HCT116 (cell line): ENCODE measurements at regions not wholly inside any gene's neighbourhood (a gene's known extent, or its start where the extent isn't known, plus 50 kb on each side); places are given as distances from the start of the nearest gene placed in this dataset.

Source experiments
- ATAC-seq: fragments of 200-7000 bp; cut with Tn5 transposase; 2 replicates; pipeline ENCODE4 v1.9.1; 2020; ENCODE audit warnings: mild to moderate bottlenecking, moderate library complexity
- BruUV-seq: library from RNA; stranded (reverse); fragments of 400-500 nt; replicated peaks from 2 replicates; lab custom pipeline; 2021; lab: Mats Ljungman, UMichigan
- CTCF ChIA-PET: fragments of 300-600 bp; sonication (Branson Sonifier 250); formaldehyde crosslinking; loops from one replicate; lab custom pipeline; 2021; ENCODE audit warnings: antibody characterized with exemption; lab: Charles Lee
- POLR2A ChIA-PET: fragments of 300-600, 350-600 bp; sonication (Branson Sonifier 250); formaldehyde crosslinking; loops from one replicate; lab custom pipeline; 2021; ENCODE audit warnings: antibody characterized with exemption; lab: Charles Lee
- RAD21 ChIA-PET, 2 experiments: fragments of 300-600 bp; sonication (Branson Sonifier 250); formaldehyde crosslinking; loops; one replicate each; lab custom pipeline; 2023; ENCODE audit warnings: low total read pairs in 2 of 2; ENCODE audit not compliant: uncharacterized antibody in 2 of 2, unreplicated experiment in 2 of 2, low non-redundant PET in 1 of 2; lab: Charles Lee
- DNase-seq: peaks from one replicate; pipeline ENCODE4 v3.0.0-alpha.2; 2010; ENCODE audit warnings: low read depth, low spot score
- H2AFZ ChIP-seq: fragments of 200-600 bp; shearing (Covaris generic), sonication (generic); 2 replicates; pipeline ENCODE4 v1.6.1; 2017; ENCODE audit warnings: low read depth, mixed run types, mixed read lengths, antibody characterized with exemption, low read length; ENCODE audit not compliant: poor library complexity, severe bottlenecking
- H3K27ac ChIP-seq: 2 replicates; pipeline ENCODE4 v1.5.1; 2012; ENCODE audit warnings: low read depth, low read length
- H3K27me3 ChIP-seq: fragments of 200-600 bp; sonication (generic); 2 replicates; pipeline ENCODE4 v1.6.1; 2016; ENCODE audit warnings: mixed run types, low read length, mixed read lengths; ENCODE audit not compliant: insufficient read depth
- H3K36me3 ChIP-seq, 2 experiments: fragments of 200-500 bp in 1 of 2; fragments of 200-600 bp in 1 of 2; sonication (Bioruptor generic) in 1 of 2; sonication (generic) in 1 of 2; 2 replicates each; pipeline versions ENCODE4 v1.5.1 to v1.6.1; 2014 to 2016; ENCODE audit warnings: low read length in 2 of 2, inconsistent platforms in 1 of 2, mixed read lengths in 1 of 2, mixed run types in 1 of 2; ENCODE audit not compliant: insufficient read depth in 2 of 2, control insufficient read depth in 1 of 2
- H3K4me1 ChIP-seq, 2 experiments: fragments of 200-600 bp in 1 of 2; sonication (generic) in 1 of 2; 2 replicates each; pipeline versions ENCODE4 v1.5.1 to v1.6.1; 2012 to 2017; ENCODE audit warnings: low read length in 2 of 2, inconsistent platforms in 1 of 2, mild to moderate bottlenecking in 1 of 2, mixed read lengths in 1 of 2, mixed run types in 1 of 2, moderate library complexity in 1 of 2; ENCODE audit not compliant: insufficient read depth in 2 of 2, control insufficient read depth in 1 of 2
- H3K4me2 ChIP-seq: fragments of 200-600 bp; sonication (generic); 2 replicates; pipeline ENCODE4 v1.6.1; 2017; ENCODE audit warnings: mixed run types, low read length, mixed read lengths
- H3K4me3 ChIP-seq, 2 experiments: fragments of 200-600 bp in 1 of 2; sonication (generic) in 1 of 2; replicated peaks in 1 of 2; 2 replicates each; pipeline ENCODE4 v1.5.1; 2011 to 2016; ENCODE audit warnings: low read length in 2 of 2, control low read depth in 1 of 2, low read depth in 1 of 2, mild to moderate bottlenecking in 1 of 2, mixed read lengths in 1 of 2, mixed run types in 1 of 2
- H3K79me2 ChIP-seq: fragments of 200-600 bp; sonication (generic); 2 replicates; pipeline ENCODE4 v1.6.1; 2017; ENCODE audit warnings: mild to moderate bottlenecking, mixed run types, low read length, moderate library complexity, mixed read lengths; ENCODE audit not compliant: insufficient read depth
- H3K9ac ChIP-seq: fragments of 200-600 bp; sonication (generic); 2 replicates; pipeline ENCODE4 v1.6.1; 2016; ENCODE audit warnings: low read length, mixed read lengths
- H3K9me2 ChIP-seq: fragments of 200-600 bp; sonication (generic), shearing (Covaris generic); 2 replicates; pipeline ENCODE4 v1.6.1; 2017; ENCODE audit warnings: mixed run types, mild to moderate bottlenecking, moderate library complexity; ENCODE audit not compliant: insufficient read depth
- H3K9me3 ChIP-seq, 2 experiments: fragments of 200-500 bp in 1 of 2; fragments of 200-600 bp in 1 of 2; sonication (Bioruptor generic) in 1 of 2; sonication (generic) in 1 of 2; 2 replicates each; pipeline ENCODE4 v1.6.1; 2014 to 2017; ENCODE audit warnings: low read length in 2 of 2, mixed read lengths in 2 of 2, inconsistent platforms in 1 of 2, low read depth in 1 of 2, mild to moderate bottlenecking in 1 of 2, mixed run types in 1 of 2, moderate library complexity in 1 of 2; ENCODE audit not compliant: control insufficient read depth in 1 of 2, insufficient read depth in 1 of 2
- H4K20me1 ChIP-seq: fragments of 200-600 bp; sonication (generic), shearing (Covaris generic); 2 replicates; pipeline ENCODE4 v1.6.1; 2017; ENCODE audit warnings: mixed run types, mild to moderate bottlenecking, moderate library complexity; ENCODE audit not compliant: insufficient read depth
- CBX3 ChIP-seq: IDR thresholded peaks from 2 replicates; pipeline ENCODE4 v1.6.1; 2012; ENCODE audit warnings: low read depth
- CEBPB ChIP-seq: IDR thresholded peaks from 2 replicates; pipeline ENCODE4 v1.6.1; 2012; ENCODE audit warnings: low read depth
- ELF1 ChIP-seq: IDR thresholded peaks from 2 replicates; pipeline ENCODE4 v1.6.1; 2012; ENCODE audit warnings: low read depth, borderline replicate concordance
- FOSL1 ChIP-seq: IDR thresholded peaks from 2 replicates; pipeline ENCODE4 v1.6.1; 2012; ENCODE audit warnings: low read depth
- JUND ChIP-seq: IDR thresholded peaks from 2 replicates; pipeline ENCODE4 v1.6.1; 2012
- RAD21 ChIP-seq: IDR thresholded peaks from 2 replicates; pipeline ENCODE4 v1.6.1; 2012; ENCODE audit warnings: low read depth, mild to moderate bottlenecking
- SP1 ChIP-seq: IDR thresholded peaks from 2 replicates; pipeline ENCODE4 v1.6.1; 2012; ENCODE audit warnings: low read depth
- SRF ChIP-seq: IDR thresholded peaks from 2 replicates; pipeline ENCODE4 v1.6.1; 2012; ENCODE audit warnings: low read depth
- TCF7L2 ChIP-seq: IDR thresholded peaks from 2 replicates; pipeline ENCODE4 v1.7.0; 2011; ENCODE audit warnings: borderline replicate concordance, inconsistent platforms; ENCODE audit not compliant: insufficient read depth, insufficient read length; ENCODE audit errors: extremely low read depth
- YY1 ChIP-seq: IDR thresholded peaks from 2 replicates; pipeline ENCODE4 v1.6.1; 2011; ENCODE audit warnings: low read length, low read depth, moderate library complexity, mild to moderate bottlenecking; ENCODE audit not compliant: insufficient replicate concordance; ENCODE audit errors: extremely low read depth
- ZFX ChIP-seq: fragments of 450-650 bp; IDR thresholded peaks from 2 replicates; pipeline ENCODE4 v1.6.1; 2017
- ZNF274 ChIP-seq: fragments of 200-500 bp; sonication (Bioruptor generic); IDR thresholded peaks from 2 replicates; pipeline ENCODE4 v1.6.1; 2014; ENCODE audit warnings: mild to moderate bottlenecking, low read depth, low read length, inconsistent platforms
- intact Hi-C: fragments of 100-400 bp; cut with micrococcal nuclease; formaldehyde crosslinking; loops from 2 replicates; pipeline ENCODE4 v1.10.0; 2022
- TF ChIP-seq, protein P1 (sequence below): IDR thresholded peaks from 2 replicates; pipeline ENCODE4 v1.6.1; 2012; ENCODE audit warnings: low read depth
- TF ChIP-seq, protein P2 (sequence below), 3 experiments: fragments of 200-600 bp in 1 of 3; sonication (generic) in 1 of 3; IDR thresholded peaks in 2 of 3; conservative IDR thresholded peaks in 1 of 3; 2 replicates each; pipeline ENCODE4 v1.5.1; 2012 to 2017; ENCODE audit warnings: low read depth in 2 of 3, low read length in 2 of 3, antibody characterized with exemption in 1 of 3, borderline replicate concordance in 1 of 3, control low read depth in 1 of 3, mild to moderate bottlenecking in 1 of 3, mixed read lengths in 1 of 3, mixed run types in 1 of 3, moderate library complexity in 1 of 3; ENCODE audit not compliant: insufficient read depth in 1 of 3
- TF ChIP-seq, protein P3 (sequence below): IDR thresholded peaks from 2 replicates; pipeline ENCODE4 v1.6.1; 2012

DNA sequence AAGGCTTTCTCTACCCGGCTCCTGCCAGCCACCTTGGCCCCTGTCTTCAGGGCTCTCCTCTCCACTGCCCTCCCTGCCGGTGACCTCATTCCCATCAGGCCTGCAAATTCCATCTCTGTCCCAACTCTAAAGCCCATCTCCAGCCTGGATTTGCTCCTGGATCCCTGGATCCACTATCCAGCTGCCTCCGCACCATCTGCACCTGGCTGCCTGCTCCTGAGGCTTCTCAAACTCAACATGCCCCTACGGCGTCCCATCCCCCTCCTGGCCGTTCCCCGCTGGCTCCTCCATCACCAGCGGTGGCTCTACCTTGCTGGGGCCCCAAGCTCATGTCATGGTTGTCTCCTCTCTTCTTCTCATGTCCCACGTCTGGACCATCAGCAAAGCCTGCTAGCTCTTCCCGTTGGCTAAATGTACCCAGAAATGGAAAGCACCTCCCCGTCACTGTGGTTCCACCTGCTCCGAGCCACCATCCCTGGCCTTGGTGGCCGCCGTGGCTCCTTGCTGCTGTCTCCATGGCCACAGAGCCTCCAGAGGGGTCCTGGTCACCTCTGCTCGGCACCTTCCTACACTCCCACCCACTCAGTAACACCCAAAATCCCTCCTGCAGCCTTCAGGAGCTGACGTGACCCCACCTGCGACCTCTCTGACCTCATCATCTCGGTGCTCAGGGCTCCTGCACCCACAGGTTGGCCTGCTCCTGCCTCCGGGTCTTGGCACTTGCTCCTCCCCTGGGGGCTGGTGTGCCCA is 58.5 kb downstream of the ADRA2C start (continued):
- TF ChIP-seq, protein P1, sequence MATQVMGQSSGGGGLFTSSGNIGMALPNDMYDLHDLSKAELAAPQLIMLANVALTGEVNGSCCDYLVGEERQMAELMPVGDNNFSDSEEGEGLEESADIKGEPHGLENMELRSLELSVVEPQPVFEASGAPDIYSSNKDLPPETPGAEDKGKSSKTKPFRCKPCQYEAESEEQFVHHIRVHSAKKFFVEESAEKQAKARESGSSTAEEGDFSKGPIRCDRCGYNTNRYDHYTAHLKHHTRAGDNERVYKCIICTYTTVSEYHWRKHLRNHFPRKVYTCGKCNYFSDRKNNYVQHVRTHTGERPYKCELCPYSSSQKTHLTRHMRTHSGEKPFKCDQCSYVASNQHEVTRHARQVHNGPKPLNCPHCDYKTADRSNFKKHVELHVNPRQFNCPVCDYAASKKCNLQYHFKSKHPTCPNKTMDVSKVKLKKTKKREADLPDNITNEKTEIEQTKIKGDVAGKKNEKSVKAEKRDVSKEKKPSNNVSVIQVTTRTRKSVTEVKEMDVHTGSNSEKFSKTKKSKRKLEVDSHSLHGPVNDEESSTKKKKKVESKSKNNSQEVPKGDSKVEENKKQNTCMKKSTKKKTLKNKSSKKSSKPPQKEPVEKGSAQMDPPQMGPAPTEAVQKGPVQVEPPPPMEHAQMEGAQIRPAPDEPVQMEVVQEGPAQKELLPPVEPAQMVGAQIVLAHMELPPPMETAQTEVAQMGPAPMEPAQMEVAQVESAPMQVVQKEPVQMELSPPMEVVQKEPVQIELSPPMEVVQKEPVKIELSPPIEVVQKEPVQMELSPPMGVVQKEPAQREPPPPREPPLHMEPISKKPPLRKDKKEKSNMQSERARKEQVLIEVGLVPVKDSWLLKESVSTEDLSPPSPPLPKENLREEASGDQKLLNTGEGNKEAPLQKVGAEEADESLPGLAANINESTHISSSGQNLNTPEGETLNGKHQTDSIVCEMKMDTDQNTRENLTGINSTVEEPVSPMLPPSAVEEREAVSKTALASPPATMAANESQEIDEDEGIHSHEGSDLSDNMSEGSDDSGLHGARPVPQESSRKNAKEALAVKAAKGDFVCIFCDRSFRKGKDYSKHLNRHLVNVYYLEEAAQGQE = no peak
- TF ChIP-seq, protein P2, sequence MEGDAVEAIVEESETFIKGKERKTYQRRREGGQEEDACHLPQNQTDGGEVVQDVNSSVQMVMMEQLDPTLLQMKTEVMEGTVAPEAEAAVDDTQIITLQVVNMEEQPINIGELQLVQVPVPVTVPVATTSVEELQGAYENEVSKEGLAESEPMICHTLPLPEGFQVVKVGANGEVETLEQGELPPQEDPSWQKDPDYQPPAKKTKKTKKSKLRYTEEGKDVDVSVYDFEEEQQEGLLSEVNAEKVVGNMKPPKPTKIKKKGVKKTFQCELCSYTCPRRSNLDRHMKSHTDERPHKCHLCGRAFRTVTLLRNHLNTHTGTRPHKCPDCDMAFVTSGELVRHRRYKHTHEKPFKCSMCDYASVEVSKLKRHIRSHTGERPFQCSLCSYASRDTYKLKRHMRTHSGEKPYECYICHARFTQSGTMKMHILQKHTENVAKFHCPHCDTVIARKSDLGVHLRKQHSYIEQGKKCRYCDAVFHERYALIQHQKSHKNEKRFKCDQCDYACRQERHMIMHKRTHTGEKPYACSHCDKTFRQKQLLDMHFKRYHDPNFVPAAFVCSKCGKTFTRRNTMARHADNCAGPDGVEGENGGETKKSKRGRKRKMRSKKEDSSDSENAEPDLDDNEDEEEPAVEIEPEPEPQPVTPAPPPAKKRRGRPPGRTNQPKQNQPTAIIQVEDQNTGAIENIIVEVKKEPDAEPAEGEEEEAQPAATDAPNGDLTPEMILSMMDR (IDR thresholded peaks at IDR 0.05 in 2 of 3, conservative IDR thresholded peaks at IDR 0.05 in 1 of 3; ENCODE audit: borderline replicate concordance in 1 of 3, insufficient read depth in 1 of 3, low read depth in 2 of 3, low read length in 2 of 3) = no peak
- TF ChIP-seq ELF1 = no peak

DNA sequence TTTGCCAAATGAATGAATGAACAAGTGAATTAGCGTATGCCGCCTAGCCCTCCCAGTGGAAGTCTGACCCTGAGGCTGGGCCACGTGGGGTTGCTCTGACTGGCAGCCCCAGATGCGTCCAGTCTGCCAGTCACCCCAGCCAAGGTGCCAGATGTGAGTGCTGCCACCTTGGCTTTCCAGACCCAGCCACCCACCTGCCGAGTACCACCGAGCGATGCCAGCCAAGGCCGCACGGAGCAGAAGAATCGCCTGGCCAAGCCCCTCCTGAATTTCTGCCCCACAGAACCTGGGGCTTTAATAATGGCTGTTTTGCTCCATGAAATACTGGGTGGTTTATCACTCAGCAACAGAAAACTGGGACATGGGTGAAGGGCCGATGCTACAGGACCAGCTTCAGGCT is 59.3 kb downstream of the ADRA2C start:
- Histone ChIP-seq H3K4me2 (no peak overlapping the region), H3K4me3 (no peak overlapping the region), H4K20me1 (no peaks in the 10 kb centered on the region), H3K4me1 (peaks cover 2 to 9% of the 10 kb centered on the region in 2 experiments; a peak in 2 of 4 replicates), H3K27ac (no peak overlapping the region), H3K9me3 (no peaks in the 10 kb centered on the region), H3K27me3 (no peaks in the 10 kb centered on the region), H3K79me2 (no peaks in the 10 kb centered on the region), H3K9me2 (no peaks in the 10 kb centered on the region), H2AFZ (no peak overlapping the region), H3K9ac (no peak overlapping the region), H3K36me3 (no peaks in the 10 kb centered on the region)
- ChIA-PET CTCF (no interaction called here), POLR2A (no interaction called here), RAD21 (no interaction called here)
- DNase-seq = no peak
- BruUV-seq = no TSS peak
- TF ChIP-seq RAD21 (no peak), ZFX (no peak), FOSL1 (no peak), SP1 (no peak), SRF (no peak), CBX3 (no peak), TCF7L2 (no peak), YY1 (no peak), JUND (no peak), ZNF274 (no peak), CEBPB (no peak)
- TF ChIP-seq, protein P1 = no peak
- TF ChIP-seq, protein P3, sequence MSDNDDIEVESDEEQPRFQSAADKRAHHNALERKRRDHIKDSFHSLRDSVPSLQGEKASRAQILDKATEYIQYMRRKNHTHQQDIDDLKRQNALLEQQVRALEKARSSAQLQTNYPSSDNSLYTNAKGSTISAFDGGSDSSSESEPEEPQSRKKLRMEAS = no peak
- no peak for ATAC-seq
- intact Hi-C loops = no loop called here
